ENCODE measurements at regions not wholly inside any gene's neighbourhood (a gene's known extent, or its start where the extent isn't known, plus 50 kb on each side); places are given as distances from the start of the nearest gene placed in this dataset.
"Not testable (repeated sequence)": the region's sequence is repeated elsewhere in the genome, so short reads cannot be mapped to it uniquely, and the experiment has no call there.

GRCh38 chr7:152502813-152503790 lies 67.3 kb upstream of the KMT2C start:
- no peak for DNase-seq

GRCh38 chr7:152501506-152501905 lies 65.7 kb upstream of the KMT2C start:
- DNase-seq = no peak

GRCh38 chr7:152499969-152500368 lies 64.2 kb upstream of the KMT2C start:
- DNase-seq = not testable (repeated sequence)

GRCh38 chr7:152495867-152496266 lies 60.1 kb upstream of the KMT2C start:
- no peak for DNase-seq

GRCh38 chr7:152492952-152493351 lies 57.1 kb upstream of the KMT2C start:
- DNase-seq = no peak

- no peak for DNase-seq
Observed at GRCh38 chr7:152489044-152489443, 53.2 kb upstream of the KMT2C start.

- DNase-seq = no peak
Observed at GRCh38 chr7:152486968-152487367, 51.2 kb upstream of the KMT2C start.

GRCh38 chr7:152485826-152486225 lies 50.0 kb upstream of the KMT2C start:
- no peak for DNase-seq
